DMS79 treated with DMSO at 0.1 percent for 48 hours (cell line): ENCODE measurements at regions not wholly inside any gene's neighbourhood (a gene's known extent, or its start where the extent isn't known, plus 50 kb on each side); places are given as distances from the start of the nearest gene placed in this dataset.

Experiments used
- DNase-seq: peaks from one replicate; lab custom pipeline; 2025; lab: John Stamatoyannopoulos, UW

DNA sequence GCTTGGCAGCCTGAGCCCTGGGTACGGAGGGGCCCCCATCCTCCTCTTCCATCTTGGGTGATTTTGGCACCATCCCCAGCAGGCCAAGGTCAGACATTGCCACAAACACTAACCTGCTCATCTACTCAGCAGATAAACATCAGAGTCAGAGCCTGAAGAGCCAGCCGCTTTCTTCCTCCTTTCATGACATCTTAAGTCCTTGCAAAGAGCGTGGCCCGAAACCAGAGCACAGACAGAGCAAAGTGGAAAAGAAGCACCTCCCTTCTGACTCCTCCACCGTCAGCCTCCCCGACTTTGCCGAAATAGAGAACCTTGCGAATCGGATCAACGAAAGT is 60.4 kb upstream of the RPH3AL start:
- no peak for DNase-seq

- peak; percentile 15 for DNase-seq
Observed at GRCh38 chr17:412211-413015, 59.8 kb upstream of the RPH3AL start.

DNA sequence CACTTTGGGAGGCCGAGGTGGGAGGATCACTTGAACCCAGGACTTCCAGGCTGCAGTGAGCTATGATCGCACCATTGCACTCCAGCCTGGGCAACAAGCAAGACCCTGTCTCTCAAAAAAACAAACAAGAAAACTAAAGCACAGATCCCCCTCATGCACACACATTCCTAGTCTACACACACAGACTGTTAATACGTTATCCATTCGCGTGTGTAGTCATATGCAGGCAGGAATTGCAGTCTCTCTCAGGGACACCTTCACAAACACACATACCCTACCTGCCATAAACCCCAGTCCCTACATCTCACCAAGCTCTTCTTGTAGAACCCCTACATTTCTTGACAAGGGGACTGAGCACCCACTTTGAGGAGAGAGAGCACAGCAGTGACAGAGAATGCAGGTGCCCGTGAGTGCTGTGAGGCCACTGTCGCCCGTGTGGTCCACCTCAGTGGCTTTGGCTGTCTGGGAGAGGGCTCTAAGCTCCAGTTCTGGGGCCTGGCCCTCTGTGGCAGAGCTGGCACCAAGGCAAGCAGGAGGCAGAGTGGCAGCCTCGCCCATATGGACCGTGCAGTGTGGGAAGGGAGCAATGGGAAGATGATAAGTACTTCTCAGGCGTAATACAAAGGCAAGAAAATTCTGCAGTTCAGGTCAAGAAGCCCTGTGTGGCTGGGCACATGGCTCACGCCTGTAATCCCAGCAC is 59.0 kb upstream of the RPH3AL start:
- no peak for DNase-seq

DNA sequence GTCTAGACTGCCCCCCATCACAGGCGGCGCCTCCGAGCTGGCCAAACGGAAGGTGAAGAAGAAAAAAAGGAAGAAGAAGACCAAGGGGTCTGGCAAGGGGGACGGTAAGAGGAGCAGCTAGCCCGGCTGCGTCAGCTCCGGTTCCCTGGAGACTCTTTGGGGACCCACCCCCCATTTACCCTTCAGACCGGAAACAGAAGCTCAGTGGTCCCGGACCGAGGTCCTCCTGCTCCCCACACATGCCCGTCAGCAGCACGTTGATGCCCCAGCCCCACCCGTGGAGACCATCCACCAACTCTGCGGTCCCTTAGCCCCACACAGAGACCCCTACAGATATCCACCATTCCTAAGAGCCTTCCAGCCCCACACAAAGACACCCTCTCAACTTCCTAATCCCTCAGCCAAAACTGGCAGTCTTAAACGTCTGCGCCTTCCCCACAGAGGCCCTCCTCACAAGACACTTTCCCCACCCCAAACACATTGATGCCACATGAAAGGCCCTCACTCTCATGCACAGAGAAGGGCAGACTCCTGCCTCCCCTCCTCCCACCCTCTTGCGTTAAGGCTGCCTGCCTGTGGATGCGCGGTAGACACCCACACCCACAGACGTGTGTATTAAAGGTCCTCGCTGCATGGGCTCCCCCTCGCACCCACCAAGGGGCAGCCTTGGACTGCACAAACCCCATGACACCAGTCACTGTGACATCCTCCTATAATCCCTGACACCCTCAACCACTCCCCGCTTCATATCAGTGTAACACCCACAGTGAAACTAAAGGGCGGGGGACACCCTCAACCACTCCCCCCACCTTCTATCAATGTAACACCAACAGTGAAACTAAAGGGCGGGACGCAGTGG is 58.2 kb upstream of the RPH3AL start:
- no peak for DNase-seq

DNA sequence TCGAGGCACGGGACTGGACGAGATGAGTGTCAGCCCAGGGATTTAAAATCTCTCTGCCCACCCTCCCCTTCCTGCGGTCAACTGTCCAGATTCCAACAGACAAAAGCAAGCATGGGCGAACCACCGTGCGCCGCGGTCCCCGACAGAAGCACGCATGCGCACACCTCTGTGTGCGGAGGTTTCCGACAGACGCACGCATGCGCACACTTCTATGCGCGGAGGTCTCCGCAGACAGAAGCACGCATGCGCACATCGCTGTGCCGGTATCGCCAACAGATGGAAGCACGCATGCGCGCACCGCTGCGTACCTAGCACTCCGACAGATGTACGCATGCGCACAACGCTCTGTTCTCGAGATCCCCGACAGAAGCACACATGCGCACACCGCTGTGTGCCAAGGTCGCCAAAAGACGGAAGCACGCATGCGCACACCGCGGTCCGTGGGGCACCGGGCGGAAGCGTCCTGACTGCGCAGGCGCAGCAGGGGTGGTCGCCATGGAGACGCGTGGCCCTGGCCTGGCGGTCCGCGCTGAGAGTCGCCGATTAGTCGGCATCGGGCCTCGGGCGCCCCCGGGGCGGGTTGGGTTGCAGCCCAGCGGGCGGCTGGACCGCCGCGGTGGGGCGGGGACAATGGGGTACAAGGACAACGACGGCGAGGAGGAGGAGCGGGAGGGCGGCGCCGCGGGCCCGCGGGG is 57.4 kb upstream of the RPH3AL start:
- peak; percentile 86 for DNase-seq

GRCh38 chr17:409308-409847 is 56.8 kb upstream of the RPH3AL start:
- DNase-seq = no peak

DNA sequence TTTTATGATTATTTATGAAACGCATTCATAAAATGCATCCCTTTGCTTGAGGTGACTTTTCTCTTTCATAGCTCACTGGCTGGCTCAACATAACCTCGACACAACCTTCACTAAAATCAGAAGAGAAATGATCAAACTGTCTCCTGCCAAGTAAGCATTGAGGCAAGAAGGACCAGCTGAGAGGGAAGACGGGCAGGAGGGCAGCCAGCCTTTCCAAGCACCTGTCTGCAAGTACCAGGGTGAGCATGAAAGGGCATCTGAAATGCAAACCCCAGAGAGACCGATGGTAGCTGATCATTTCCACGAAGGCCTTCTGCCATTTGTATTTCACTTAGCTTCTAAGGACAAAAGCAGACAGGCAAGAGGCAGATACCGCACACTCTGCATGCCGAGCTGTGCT is 52.1 kb upstream of the RPH3AL start:
- no peak for DNase-seq
